HG03045 (cell line): ENCODE measurements at regions not wholly inside any gene's neighbourhood (a gene's known extent, or its start where the extent isn't known, plus 50 kb on each side); places are given as distances from the start of the nearest gene placed in this dataset.
"Not testable (repeated sequence)": the region's sequence is repeated elsewhere in the genome, so short reads cannot be mapped to it uniquely, and the experiment has no call there.

Experiments
- ATAC-seq: cut with Tn5 transposase; IDR thresholded peaks from one replicate; pipeline ENCODE4 v1.9.1; 2021; ENCODE audit warnings: mild to moderate bottlenecking, moderate library complexity; ENCODE audit not compliant: unreplicated experiment

GRCh38 chr1:234849832-234850231 is 239.9 kb upstream of the IRF2BP2 start:
- ATAC-seq, result no peak

GRCh38 chr1:234848972-234849649 is 239.1 kb upstream of the IRF2BP2 start:
- ATAC-seq, result no peak

- ATAC-seq, result not testable (repeated sequence)
Observed at GRCh38 chr1:234846813-234847212, 236.8 kb upstream of the IRF2BP2 start.

GRCh38 chr1:234845836-234846235 is 235.9 kb upstream of the IRF2BP2 start:
- no peak for ATAC-seq

- no peak for ATAC-seq
Observed at GRCh38 chr1:234845097-234845660, 235.2 kb upstream of the IRF2BP2 start.

GRCh38 chr1:234844479-234845031 is 234.6 kb upstream of the IRF2BP2 start:
- ATAC-seq, result no peak

GRCh38 chr1:234843946-234844345 is 234.0 kb upstream of the IRF2BP2 start:
- ATAC-seq, result no peak

GRCh38 chr1:234842726-234843641 is 233.0 kb upstream of the IRF2BP2 start:
- ATAC-seq, result peak; percentile 77

- ATAC-seq, result no peak
Observed at GRCh38 chr1:234841710-234842231, 231.8 kb upstream of the IRF2BP2 start.

- no peak for ATAC-seq
Observed at GRCh38 chr1:234841281-234841680, 231.3 kb upstream of the IRF2BP2 start.

- ATAC-seq, result no peak
Observed at GRCh38 chr1:234840843-234841242, 230.9 kb upstream of the IRF2BP2 start.

GRCh38 chr1:234840253-234840652 is 230.3 kb upstream of the IRF2BP2 start:
- no peak for ATAC-seq

- no peak for ATAC-seq
Observed at GRCh38 chr1:234839663-234840062, 229.7 kb upstream of the IRF2BP2 start.

GRCh38 chr1:234838820-234839219 is 228.8 kb upstream of the IRF2BP2 start:
- ATAC-seq, result no peak

- ATAC-seq, result no peak
Observed at GRCh38 chr1:234838182-234838581, 228.2 kb upstream of the IRF2BP2 start.

GRCh38 chr1:234837713-234838112 is 227.7 kb upstream of the IRF2BP2 start:
- ATAC-seq, result no peak

- no peak for ATAC-seq
Observed at GRCh38 chr1:234836776-234837357, 226.9 kb upstream of the IRF2BP2 start.

- ATAC-seq, result no peak
Observed at GRCh38 chr1:234836045-234836681, 226.2 kb upstream of the IRF2BP2 start.

GRCh38 chr1:234835239-234835638 is 225.3 kb upstream of the IRF2BP2 start:
- ATAC-seq, result no peak

- no peak for ATAC-seq
Observed at GRCh38 chr1:234833646-234834045, 223.7 kb upstream of the IRF2BP2 start.
